Astrocyte (in vitro differentiated cells and primary cell): ENCODE measurements at regions not wholly inside any gene's neighbourhood (a gene's known extent, or its start where the extent isn't known, plus 50 kb on each side); places are given as distances from the start of the nearest gene placed in this dataset.

Experiments
- EZH2 ChIP-seq: IDR thresholded peaks from 2 replicates; pipeline ENCODE4 v1.6.1; 2012; ENCODE audit warnings: mild to moderate bottlenecking, low read length, inconsistent platforms; ENCODE audit not compliant: insufficient read depth
- TF ChIP-seq, protein P1 (sequence below): IDR thresholded peaks from 2 replicates; pipeline ENCODE4 v1.5.1; 2011; ENCODE audit warnings: low read depth, mild to moderate bottlenecking, inconsistent platforms, low read length, moderate library complexity; ENCODE audit not compliant: insufficient read depth

DNA sequence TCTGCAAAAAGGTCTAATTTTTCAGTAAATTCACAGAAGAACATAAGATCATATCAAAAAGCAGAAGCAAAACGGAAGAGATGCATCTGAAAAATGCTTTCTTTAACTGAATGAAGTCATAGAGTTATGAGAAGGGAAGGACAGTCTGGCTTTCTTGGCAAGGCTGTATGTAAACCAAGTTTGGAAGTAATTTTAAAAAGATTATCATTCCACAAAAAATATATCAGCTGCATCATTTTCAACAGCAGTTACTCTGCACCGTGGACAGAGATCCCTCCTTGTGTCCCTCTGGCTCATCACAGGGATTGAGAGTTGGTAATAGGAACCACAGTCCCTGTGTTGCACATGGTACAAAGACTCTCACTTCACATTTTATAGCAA, 258.5 kb downstream of the HIVEP2 start:
- TF ChIP-seq, protein P1, sequence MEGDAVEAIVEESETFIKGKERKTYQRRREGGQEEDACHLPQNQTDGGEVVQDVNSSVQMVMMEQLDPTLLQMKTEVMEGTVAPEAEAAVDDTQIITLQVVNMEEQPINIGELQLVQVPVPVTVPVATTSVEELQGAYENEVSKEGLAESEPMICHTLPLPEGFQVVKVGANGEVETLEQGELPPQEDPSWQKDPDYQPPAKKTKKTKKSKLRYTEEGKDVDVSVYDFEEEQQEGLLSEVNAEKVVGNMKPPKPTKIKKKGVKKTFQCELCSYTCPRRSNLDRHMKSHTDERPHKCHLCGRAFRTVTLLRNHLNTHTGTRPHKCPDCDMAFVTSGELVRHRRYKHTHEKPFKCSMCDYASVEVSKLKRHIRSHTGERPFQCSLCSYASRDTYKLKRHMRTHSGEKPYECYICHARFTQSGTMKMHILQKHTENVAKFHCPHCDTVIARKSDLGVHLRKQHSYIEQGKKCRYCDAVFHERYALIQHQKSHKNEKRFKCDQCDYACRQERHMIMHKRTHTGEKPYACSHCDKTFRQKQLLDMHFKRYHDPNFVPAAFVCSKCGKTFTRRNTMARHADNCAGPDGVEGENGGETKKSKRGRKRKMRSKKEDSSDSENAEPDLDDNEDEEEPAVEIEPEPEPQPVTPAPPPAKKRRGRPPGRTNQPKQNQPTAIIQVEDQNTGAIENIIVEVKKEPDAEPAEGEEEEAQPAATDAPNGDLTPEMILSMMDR = no peak
- TF ChIP-seq EZH2 = no peak
